Neural progenitor cell (in vitro differentiated cells): ENCODE measurements at regions not wholly inside any gene's neighbourhood (a gene's known extent, or its start where the extent isn't known, plus 50 kb on each side); places are given as distances from the start of the nearest gene placed in this dataset.

Experiments used
- DNase-seq: peaks from one replicate; pipeline ENCODE4 v3.0.0-alpha.2; 2016; ENCODE audit warnings: low spot score
- H2AFZ ChIP-seq: fragments of 200-600 bp; sonication (generic); replicated peaks from 2 replicates; pipeline ENCODE4 v1.6.1; 2016; ENCODE audit warnings: antibody characterized with exemption
- H3F3A ChIP-seq: fragments of 200-600 bp; sonication (generic); 2 replicates; pipeline ENCODE4 v1.6.1; 2016; ENCODE audit warnings: antibody characterized with exemption, low read depth
- H3K27ac ChIP-seq: fragments of 200-600 bp; sonication (generic); 2 replicates; pipeline ENCODE4 v1.5.1; 2016; ENCODE audit warnings: mild to moderate bottlenecking
- H3K27me3 ChIP-seq: fragments of 200-600 bp; sonication (generic); 2 replicates; pipeline ENCODE4 v1.6.1; 2016; ENCODE audit warnings: mild to moderate bottlenecking, moderate library complexity
- H3K36me3 ChIP-seq: fragments of 200-600 bp; sonication (generic); 2 replicates; pipeline ENCODE4 v1.5.1; 2016
- H3K4me1 ChIP-seq: fragments of 200-600 bp; sonication (generic); 2 replicates; pipeline ENCODE4 v1.6.1; 2016; ENCODE audit warnings: mixed run types
- H3K4me2 ChIP-seq: fragments of 200-600 bp; sonication (generic); 2 replicates; pipeline ENCODE4 v1.6.1; 2016
- H3K4me3 ChIP-seq: fragments of 200-600 bp; sonication (generic); 2 replicates; pipeline ENCODE4 v1.5.1; 2016
- H3K79me2 ChIP-seq: fragments of 200-600 bp; sonication (generic); 2 replicates; pipeline ENCODE4 v1.6.1; 2016; ENCODE audit warnings: low read depth
- H3K9ac ChIP-seq: fragments of 200-600 bp; sonication (generic); 2 replicates; pipeline ENCODE4 v1.6.1; 2016
- H3K9me3 ChIP-seq: fragments of 200-600 bp; sonication (generic); 2 replicates; pipeline ENCODE4 v1.5.1; 2016; ENCODE audit warnings: low read depth
- H4K20me1 ChIP-seq: fragments of 200-600 bp; sonication (generic); 2 replicates; pipeline ENCODE4 v1.6.1; 2016; ENCODE audit warnings: low read depth
- H3K27ac Mint-ChIP-seq: 3 replicates; pipeline ENCODE4 v1.8.0; 2021; ENCODE audit warnings: mixed read lengths
- H3K27me3 Mint-ChIP-seq: 2 replicates; pipeline ENCODE4 v1.8.0; 2022; ENCODE audit warnings: low read depth, mild to moderate bottlenecking, inconsistent platforms, moderate library complexity, mixed read lengths; ENCODE audit not compliant: insufficient read depth
- H3K36me3 Mint-ChIP-seq: 3 replicates; pipeline ENCODE4 v1.8.0; 2021; ENCODE audit warnings: mixed read lengths
- H3K4me1 Mint-ChIP-seq: 3 replicates; pipeline ENCODE4 v1.8.0; 2021; ENCODE audit warnings: mixed read lengths
- H3K4me3 Mint-ChIP-seq: 3 replicates; pipeline ENCODE4 v1.8.0; 2021; ENCODE audit warnings: mild to moderate bottlenecking, moderate library complexity, mixed read lengths
- H3K9me3 Mint-ChIP-seq: 3 replicates; pipeline ENCODE4 v1.8.0; 2020; ENCODE audit warnings: mixed read lengths
- CTCF ChIP-seq: fragments of 200-600 bp; sonication (generic); IDR thresholded peaks from 2 replicates; pipeline ENCODE4 v1.5.1; 2017; ENCODE audit warnings: antibody characterized with exemption, mild to moderate bottlenecking
- EZH2 ChIP-seq: fragments of 200-600 bp; sonication (generic); IDR thresholded peaks from 2 replicates; pipeline ENCODE4 v1.6.1; 2017; ENCODE audit warnings: antibody characterized with exemption, mild to moderate bottlenecking, moderate library complexity
- EZH2phosphoT487 ChIP-seq: fragments of 200-600 bp; sonication (generic); IDR thresholded peaks from 2 replicates; pipeline ENCODE4 v1.6.1; 2017; ENCODE audit warnings: antibody characterized with exemption

GRCh38 chr18:26697186-26697884 is 149.0 kb upstream of the KCTD1 start:
- no peaks in the 10 kb centered on the region for H3F3A ChIP-seq
- H3K4me1 ChIP-seq = peaks cover 15% of the 10 kb centered on the region
- no peaks in the 10 kb centered on the region for H4K20me1 ChIP-seq
- Mint-ChIP-seq H3K36me3 (peaks cover 3% of the 10 kb centered on the region), H3K27ac (peak overlapping the region; percentile 55), H3K27me3 (peaks cover 3% of the 10 kb centered on the region), H3K4me1 (peaks cover 17% of the 10 kb centered on the region), H3K4me3 (no peak overlapping the region), H3K9me3 (peaks cover 16% of the 10 kb centered on the region)
- no peak for TF ChIP-seq CTCF
- TF ChIP-seq EZH2 = no peak
- no peak for TF ChIP-seq EZH2phosphoT487
- H3K27ac ChIP-seq = no peak overlapping the region
- no peak overlapping the region for H2AFZ ChIP-seq
- H3K4me3 ChIP-seq = no peak overlapping the region
- no peak overlapping the region for H3K4me2 ChIP-seq
- no peaks in the 10 kb centered on the region for H3K9me3 ChIP-seq
- no peaks in the 10 kb centered on the region for H3K79me2 ChIP-seq
- no peaks in the 10 kb centered on the region for H3K36me3 ChIP-seq
- DNase-seq = no peak
- no peak overlapping the region for H3K9ac ChIP-seq
- peaks cover 46% of the 10 kb centered on the region for H3K27me3 ChIP-seq

- Mint-ChIP-seq H3K9me3 (peaks cover 16% of the 10 kb centered on the region), H3K4me3 (no peak overlapping the region), H3K27ac (no peak overlapping the region), H3K27me3 (peaks cover 3% of the 10 kb centered on the region), H3K4me1 (peaks cover 17% of the 10 kb centered on the region), H3K36me3 (peaks cover 3% of the 10 kb centered on the region)
- no peak overlapping the region for H3K4me3 ChIP-seq
- no peaks in the 10 kb centered on the region for H4K20me1 ChIP-seq
- peaks cover 15% of the 10 kb centered on the region for H3K4me1 ChIP-seq
- no peak overlapping the region for H2AFZ ChIP-seq
- no peaks in the 10 kb centered on the region for H3K36me3 ChIP-seq
- H3K79me2 ChIP-seq = no peaks in the 10 kb centered on the region
- no peak overlapping the region for H3K9ac ChIP-seq
- H3K27ac ChIP-seq = no peak overlapping the region
- H3K4me2 ChIP-seq = no peak overlapping the region
- no peaks in the 10 kb centered on the region for H3F3A ChIP-seq
- DNase-seq = no peak
- H3K27me3 ChIP-seq = peaks cover 41% of the 10 kb centered on the region
- no peaks in the 10 kb centered on the region for H3K9me3 ChIP-seq
- no peak for TF ChIP-seq EZH2
- no peak for TF ChIP-seq EZH2phosphoT487
- no peak for TF ChIP-seq CTCF
These were observed 148.4 kb upstream of the KCTD1 start for GRCh38 chr18:26696786-26697185.

GRCh38 chr18:26696308-26696707 is 148.0 kb upstream of the KCTD1 start:
- peaks cover 18% of the 10 kb centered on the region for H3K9me3 Mint-ChIP-seq
- Histone ChIP-seq H3F3A (no peaks in the 10 kb centered on the region), H3K79me2 (no peaks in the 10 kb centered on the region), H3K4me1 (peaks cover 15% of the 10 kb centered on the region), H2AFZ (no peak overlapping the region), H3K9me3 (no peaks in the 10 kb centered on the region), H3K4me3 (no peak overlapping the region), H3K4me2 (no peak overlapping the region), H3K9ac (no peak overlapping the region), H4K20me1 (no peaks in the 10 kb centered on the region), H3K36me3 (no peaks in the 10 kb centered on the region), H3K27ac (no peak overlapping the region), H3K27me3 (peaks cover 36% of the 10 kb centered on the region)
- DNase-seq = no peak
- TF ChIP-seq EZH2phosphoT487 (no peak), EZH2 (no peak)
- H3K4me1 Mint-ChIP-seq = peaks cover 17% of the 10 kb centered on the region
- no peak overlapping the region for H3K27ac Mint-ChIP-seq
- H3K36me3 Mint-ChIP-seq = peaks cover 6% of the 10 kb centered on the region
- peaks cover 3% of the 10 kb centered on the region for H3K27me3 Mint-ChIP-seq
- H3K4me3 Mint-ChIP-seq = no peak overlapping the region

- H3K27ac Mint-ChIP-seq = no peak overlapping the region
- Histone ChIP-seq H3K36me3 (no peaks in the 10 kb centered on the region), H3K4me2 (no peak overlapping the region), H2AFZ (no peak overlapping the region), H3K4me3 (no peak overlapping the region), H3K79me2 (no peaks in the 10 kb centered on the region), H3F3A (peaks cover 16% of the 10 kb centered on the region), H3K9me3 (no peaks in the 10 kb centered on the region), H3K27me3 (no peaks in the 10 kb centered on the region), H3K27ac (no peak overlapping the region), H4K20me1 (no peaks in the 10 kb centered on the region), H3K9ac (no peak overlapping the region), H3K4me1 (peaks cover 24% of the 10 kb centered on the region)
- H3K4me3 Mint-ChIP-seq = no peak overlapping the region
- peaks cover 3% of the 10 kb centered on the region for H3K27me3 Mint-ChIP-seq
- peaks cover 6% of the 10 kb centered on the region for H3K36me3 Mint-ChIP-seq
- peaks cover 39% of the 10 kb centered on the region for H3K4me1 Mint-ChIP-seq
- TF ChIP-seq CTCF = no peak
- TF ChIP-seq EZH2phosphoT487 = no peak
- no peak for TF ChIP-seq EZH2
- no peak for DNase-seq
- peaks cover 16% of the 10 kb centered on the region for H3K9me3 Mint-ChIP-seq
These were observed 141.0 kb upstream of the KCTD1 start for GRCh38 chr18:26689226-26689879.
